MM.1S (cell line): ENCODE measurements at regions not wholly inside any gene's neighbourhood (a gene's known extent, or its start where the extent isn't known, plus 50 kb on each side); places are given as distances from the start of the nearest gene placed in this dataset.

ENCODE experiments used
- DNase-seq: peaks from one replicate; pipeline ENCODE4 v3.0.0-alpha.2; 2015
- H2AFZ ChIP-seq: fragments of 300-600 bp; sonication (generic); 2 replicates; pipeline ENCODE4 v1.6.0; 2016; ENCODE audit warnings: antibody characterized with exemption, low read length
- H3F3A ChIP-seq: fragments of 300-600 bp; sonication (generic); 2 replicates; pipeline ENCODE4 v1.6.1; 2016; ENCODE audit warnings: mild to moderate bottlenecking, antibody characterized with exemption, low read length, moderate library complexity, mixed read lengths; ENCODE audit not compliant: insufficient read depth
- H3K27ac ChIP-seq: fragments of 300-600 bp; sonication (generic); 2 replicates; pipeline ENCODE4 v1.5.1; 2016; ENCODE audit warnings: mild to moderate bottlenecking, low read length
- H3K27me3 ChIP-seq: fragments of 300-600 bp; sonication (generic); replicated peaks from 2 replicates; pipeline ENCODE4 v1.6.0; 2016; ENCODE audit warnings: low read length; ENCODE audit not compliant: insufficient read depth
- H3K36me3 ChIP-seq: fragments of 300-600 bp; sonication (generic); replicated peaks from 2 replicates; pipeline ENCODE4 v1.6.1; 2016; ENCODE audit warnings: mild to moderate bottlenecking, low read length, mixed read lengths; ENCODE audit not compliant: insufficient read depth
- H3K4me1 ChIP-seq: fragments of 300-600 bp; sonication (generic); 2 replicates; pipeline ENCODE4 v1.6.1; 2016; ENCODE audit warnings: low read length, mixed read lengths
- H3K4me2 ChIP-seq: fragments of 300-600 bp; sonication (generic); 2 replicates; pipeline ENCODE4 v1.6.0; 2016; ENCODE audit warnings: low read depth, low read length
- H3K4me3 ChIP-seq: fragments of 300-600 bp; sonication (generic); 2 replicates; pipeline ENCODE4 v1.5.1; 2016; ENCODE audit warnings: low read length, mixed read lengths
- H3K79me2 ChIP-seq: fragments of 300-600 bp; sonication (generic); 2 replicates; pipeline ENCODE4 v1.6.1; 2016; ENCODE audit warnings: mixed run types, low read length, mixed read lengths
- H3K9ac ChIP-seq: fragments of 300-600 bp; sonication (generic); 2 replicates; pipeline ENCODE4 v1.6.1; 2016; ENCODE audit warnings: low read length, mixed read lengths
- H3K9me2 ChIP-seq: fragments of 300-600 bp; sonication (generic); replicated peaks from 2 replicates; pipeline ENCODE4 v1.6.1; 2016; ENCODE audit warnings: mild to moderate bottlenecking, low read length, mixed read lengths; ENCODE audit not compliant: insufficient read depth
- H3K9me3 ChIP-seq: fragments of 300-600 bp; sonication (generic); replicated peaks from 2 replicates; pipeline ENCODE4 v1.6.1; 2016; ENCODE audit warnings: mild to moderate bottlenecking, low read length, mixed read lengths; ENCODE audit not compliant: insufficient read depth
- H4K20me1 ChIP-seq: fragments of 300-600 bp; sonication (generic); 2 replicates; pipeline ENCODE4 v1.6.1; 2016; ENCODE audit warnings: mild to moderate bottlenecking, low read length, moderate library complexity, mixed read lengths; ENCODE audit not compliant: insufficient read depth
- EZH2 ChIP-seq: fragments of 300-600 bp; sonication (generic); optimal IDR thresholded peaks from 2 replicates; pipeline ENCODE3; 2017; ENCODE audit warnings: low read depth, mild to moderate bottlenecking, antibody characterized with exemption, low read length, mixed read lengths
- EZH2phosphoT487 ChIP-seq: fragments of 300-600 bp; sonication (generic); IDR thresholded peaks from 2 replicates; pipeline ENCODE4 v1.6.1; 2018; ENCODE audit warnings: antibody characterized with exemption, low read length
- TF ChIP-seq, protein P1 (sequence below): fragments of 300-600 bp; sonication (generic); IDR thresholded peaks from 2 replicates; pipeline ENCODE4 v1.5.1; 2016; ENCODE audit warnings: antibody characterized with exemption, low read length, mixed read lengths

DNA sequence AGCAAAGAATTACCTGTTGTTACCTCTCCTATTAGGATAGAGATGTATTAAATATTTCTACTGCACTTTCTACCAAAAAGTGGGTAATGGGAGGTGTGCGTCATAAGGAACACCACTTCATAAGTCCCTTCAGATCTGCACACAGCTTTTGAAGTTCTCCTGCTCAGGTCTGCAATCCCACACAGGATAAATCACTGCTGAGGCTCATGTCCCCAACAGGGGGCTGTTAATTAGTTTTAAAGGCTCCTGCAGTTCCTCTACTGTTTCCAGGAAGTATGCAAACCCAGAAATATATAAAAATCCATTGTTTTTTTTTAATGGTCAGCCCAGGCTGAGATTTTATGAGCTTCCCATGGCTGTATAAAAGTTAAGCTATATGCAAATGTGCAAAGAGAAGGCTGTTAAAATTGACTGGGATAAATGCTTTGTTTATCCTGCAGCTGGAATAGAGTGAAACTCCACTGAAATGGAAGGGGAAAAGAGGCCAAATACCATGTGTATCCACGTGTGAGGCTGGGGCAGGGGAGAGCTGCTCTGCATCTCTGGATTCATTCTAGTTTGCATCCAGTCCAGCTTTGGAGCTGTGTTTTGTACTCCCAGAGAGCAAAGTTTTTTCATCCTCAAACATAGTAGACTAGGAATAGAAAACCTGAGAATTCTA lies 903.7 kb downstream of the TDRD15 start:
- Histone ChIP-seq H2AFZ (no peak overlapping the region), H3K9me2 (no peaks in the 10 kb centered on the region), H3K27ac (no peak overlapping the region), H3K4me1 (no peaks in the 10 kb centered on the region), H3K9ac (no peak overlapping the region), H3K27me3 (no peaks in the 10 kb centered on the region), H4K20me1 (no peaks in the 10 kb centered on the region), H3K9me3 (no peaks in the 10 kb centered on the region), H3K36me3 (no peaks in the 10 kb centered on the region), H3F3A (no peaks in the 10 kb centered on the region), H3K4me3 (no peak overlapping the region), H3K4me2 (no peak overlapping the region), H3K79me2 (no peaks in the 10 kb centered on the region)
- no peak for DNase-seq
- TF ChIP-seq EZH2phosphoT487 (no peak), EZH2 (no peak)

DNA sequence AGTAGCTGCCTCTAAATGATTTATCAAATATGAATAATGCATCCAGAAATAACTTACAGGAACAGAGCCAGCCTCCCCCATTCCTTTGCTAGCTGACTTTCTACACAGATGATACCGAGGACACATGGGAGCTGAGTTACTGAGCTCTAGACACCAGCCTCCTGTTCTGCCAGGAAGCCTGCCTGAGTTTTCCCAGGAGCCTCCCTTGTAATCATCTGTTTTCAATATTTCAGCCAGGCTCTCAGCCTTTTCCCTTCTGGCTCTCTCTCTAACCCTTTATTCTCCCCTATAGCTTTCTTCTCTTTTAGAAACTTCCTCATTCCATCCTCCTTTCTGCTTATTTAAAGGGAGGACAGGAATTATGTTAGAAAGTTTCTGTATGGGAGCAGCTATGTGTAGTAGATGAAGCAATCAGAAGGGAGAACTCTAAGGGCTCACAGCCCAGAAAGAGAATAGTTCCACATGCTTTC lies 911.6 kb downstream of the TDRD15 start:
- no peak for DNase-seq
- TF ChIP-seq EZH2phosphoT487 = no peak
- TF ChIP-seq, protein P1, sequence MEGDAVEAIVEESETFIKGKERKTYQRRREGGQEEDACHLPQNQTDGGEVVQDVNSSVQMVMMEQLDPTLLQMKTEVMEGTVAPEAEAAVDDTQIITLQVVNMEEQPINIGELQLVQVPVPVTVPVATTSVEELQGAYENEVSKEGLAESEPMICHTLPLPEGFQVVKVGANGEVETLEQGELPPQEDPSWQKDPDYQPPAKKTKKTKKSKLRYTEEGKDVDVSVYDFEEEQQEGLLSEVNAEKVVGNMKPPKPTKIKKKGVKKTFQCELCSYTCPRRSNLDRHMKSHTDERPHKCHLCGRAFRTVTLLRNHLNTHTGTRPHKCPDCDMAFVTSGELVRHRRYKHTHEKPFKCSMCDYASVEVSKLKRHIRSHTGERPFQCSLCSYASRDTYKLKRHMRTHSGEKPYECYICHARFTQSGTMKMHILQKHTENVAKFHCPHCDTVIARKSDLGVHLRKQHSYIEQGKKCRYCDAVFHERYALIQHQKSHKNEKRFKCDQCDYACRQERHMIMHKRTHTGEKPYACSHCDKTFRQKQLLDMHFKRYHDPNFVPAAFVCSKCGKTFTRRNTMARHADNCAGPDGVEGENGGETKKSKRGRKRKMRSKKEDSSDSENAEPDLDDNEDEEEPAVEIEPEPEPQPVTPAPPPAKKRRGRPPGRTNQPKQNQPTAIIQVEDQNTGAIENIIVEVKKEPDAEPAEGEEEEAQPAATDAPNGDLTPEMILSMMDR = no peak
- no peak for TF ChIP-seq EZH2
- no peak overlapping the region for H3K27ac ChIP-seq
- H2AFZ ChIP-seq = no peak overlapping the region
- H3K79me2 ChIP-seq = no peaks in the 10 kb centered on the region
- H3K9ac ChIP-seq = no peak overlapping the region
- no peaks in the 10 kb centered on the region for H3K36me3 ChIP-seq
- no peaks in the 10 kb centered on the region for H3K9me2 ChIP-seq
- H4K20me1 ChIP-seq = no peaks in the 10 kb centered on the region
- H3K9me3 ChIP-seq = no peaks in the 10 kb centered on the region
- H3F3A ChIP-seq = no peaks in the 10 kb centered on the region
- no peak overlapping the region for H3K4me3 ChIP-seq
- H3K4me2 ChIP-seq = no peak overlapping the region
- H3K27me3 ChIP-seq = no peaks in the 10 kb centered on the region
- H3K4me1 ChIP-seq = no peaks in the 10 kb centered on the region

DNA sequence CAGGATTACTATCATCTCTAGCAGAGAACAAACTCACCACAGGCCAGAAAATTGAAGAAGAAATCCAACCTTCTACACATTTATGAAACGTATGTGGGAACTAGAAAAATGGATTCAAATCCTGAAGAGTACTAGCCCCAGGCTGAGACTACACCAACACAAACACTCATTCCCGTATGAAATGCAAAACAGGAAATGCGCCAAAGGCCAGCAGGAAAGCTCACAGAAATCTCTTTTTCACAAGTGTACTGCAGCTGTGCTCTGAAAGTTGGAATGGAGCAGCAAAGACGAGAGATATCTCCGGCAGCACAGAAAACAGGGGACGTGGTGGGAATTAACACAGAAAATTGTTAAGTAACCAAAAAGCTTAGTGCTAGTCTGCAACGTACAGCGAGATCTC lies 913.5 kb downstream of the TDRD15 start:
- no peaks in the 10 kb centered on the region for H3K9me3 ChIP-seq
- no peak overlapping the region for H3K4me2 ChIP-seq
- no peaks in the 10 kb centered on the region for H3K9me2 ChIP-seq
- no peaks in the 10 kb centered on the region for H3K79me2 ChIP-seq
- H2AFZ ChIP-seq = no peak overlapping the region
- H3K9ac ChIP-seq = no peak overlapping the region
- no peak for TF ChIP-seq EZH2phosphoT487
- TF ChIP-seq, protein P1 = no peak
- no peak for TF ChIP-seq EZH2
- no peaks in the 10 kb centered on the region for H3K36me3 ChIP-seq
- H3K4me3 ChIP-seq = no peak overlapping the region
- no peaks in the 10 kb centered on the region for H3F3A ChIP-seq
- no peaks in the 10 kb centered on the region for H3K27me3 ChIP-seq
- DNase-seq = no peak
- H4K20me1 ChIP-seq = no peaks in the 10 kb centered on the region
- no peak overlapping the region for H3K27ac ChIP-seq
- H3K4me1 ChIP-seq = no peaks in the 10 kb centered on the region

DNA sequence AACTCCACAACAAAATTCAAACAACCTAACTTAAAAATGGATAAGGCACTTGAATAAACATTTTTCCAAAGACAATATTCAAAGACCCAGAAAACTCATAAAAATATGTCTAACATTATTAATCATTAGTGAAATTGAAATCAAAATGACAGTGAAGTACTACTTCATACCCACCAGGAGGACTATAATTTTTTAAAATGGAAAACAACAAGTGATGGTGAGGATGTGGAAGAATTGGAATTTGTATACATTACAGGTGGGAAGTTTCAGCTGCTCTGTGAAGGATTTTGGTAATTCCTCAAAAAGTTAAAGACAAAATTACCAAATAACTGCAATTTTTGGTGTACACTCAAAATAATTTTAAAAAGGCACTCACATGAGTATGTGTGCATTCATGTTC lies 920.0 kb downstream of the TDRD15 start:
- Histone ChIP-seq H3K9me3 (no peaks in the 10 kb centered on the region), H3K27me3 (no peaks in the 10 kb centered on the region), H3K27ac (no peak overlapping the region), H3K4me1 (no peaks in the 10 kb centered on the region), H3F3A (no peaks in the 10 kb centered on the region), H2AFZ (no peak overlapping the region), H4K20me1 (no peaks in the 10 kb centered on the region), H3K4me3 (no peak overlapping the region), H3K4me2 (no peak overlapping the region), H3K79me2 (no peaks in the 10 kb centered on the region), H3K36me3 (no peaks in the 10 kb centered on the region), H3K9ac (no peak overlapping the region), H3K9me2 (no peaks in the 10 kb centered on the region; the same call in 1 of the 2 replicates)
- no peak for DNase-seq
- TF ChIP-seq EZH2 = no peak
- no peak for TF ChIP-seq EZH2phosphoT487
- TF ChIP-seq, protein P1 = no peak
